ENCODE measurements at regions not wholly inside any gene's neighbourhood (a gene's known extent, or its start where the extent isn't known, plus 50 kb on each side); places are given as distances from the start of the nearest gene placed in this dataset.

GRCh38 chr5:124371111-124371706 lies 375.2 kb downstream of the ZNF608 start:
- Histone ChIP-seq H2AFZ (ENCODE audit: insufficient read depth, low read depth, low read length, poor library complexity, severe bottlenecking) (no peak overlapping the region), H3K27ac (ENCODE audit: low read length in 2 of 2) (no peak overlapping the region), H3K9ac (ENCODE audit: low read length) (no peak overlapping the region), H3K4me3 (ENCODE audit: control extremely low read depth in 1 of 5, extremely low read depth in 1 of 5, insufficient read depth in 1 of 5, low read depth in 2 of 5, low read length in 4 of 5) (no peak overlapping the region), H4K20me1 (ENCODE audit: control insufficient read depth, insufficient read depth, low read length, poor library complexity, severe bottlenecking) (no peaks in the 10 kb centered on the region), H3K79me2 (ENCODE audit: control insufficient read depth, insufficient read depth, low read length) (no peaks in the 10 kb centered on the region), H3K36me3 (replicated peaks in 1 of 2; ENCODE audit: control extremely low read depth in 1 of 2, control insufficient read depth in 1 of 2, extremely low read depth in 1 of 2, insufficient read depth in 2 of 2, low read length in 1 of 2) (no peaks in the 10 kb centered on the region), H3K9me3 (ENCODE audit: control extremely low read depth in 1 of 3, control insufficient read depth in 2 of 3, insufficient read depth in 1 of 3, low read length in 2 of 3) (no peaks in the 10 kb centered on the region), H3K4me1 (ENCODE audit: control insufficient read depth in 2 of 2, insufficient read depth in 2 of 2, low read length in 2 of 2) (no peaks in the 10 kb centered on the region), H3K4me2 (replicated peaks; ENCODE audit: low read depth, low read length, poor library complexity, severe bottlenecking) (no peak overlapping the region), H3K27me3 (replicated peaks in 1 of 4; ENCODE audit: control extremely low read depth in 1 of 4, control insufficient read depth in 3 of 4, insufficient read depth in 4 of 4, low read length in 3 of 4) (no peaks in the 10 kb centered on the region)
- ChIA-PET POLR2A (no interaction called here), CTCF (no interaction called here)
- no peak overlapping the region for H3K27ac Mint-ChIP-seq
- no peak for DNase-seq
- H3K4me1 Mint-ChIP-seq, result no peaks in the 10 kb centered on the region
- peaks cover 6% of the 10 kb centered on the region for H3K9me3 Mint-ChIP-seq (ENCODE audit: insufficient read depth)
- TF ChIP-seq CTCF (IDR thresholded peaks at IDR 0.05) (no peak), EZH2 (IDR thresholded peaks at IDR 0.05; ENCODE audit: borderline replicate concordance, insufficient read depth, low read depth, low read length, poor library complexity, severe bottlenecking) (no peak)
- H3K4me3 Mint-ChIP-seq, result no peak overlapping the region
- H3K27me3 Mint-ChIP-seq, result no peaks in the 10 kb centered on the region
- no peak for ATAC-seq (ENCODE audit: low read depth)
- intact Hi-C loops (cut with micrococcal nuclease), result no loop called here
- 100% methylated on average over 1 of the region's 4 CpGs for WGBS (ENCODE audit: insufficient coverage)

GRCh38 chr5:124370601-124371000 lies 375.8 kb downstream of the ZNF608 start:
- Mint-ChIP-seq H3K9me3 (ENCODE audit: insufficient read depth) (peaks cover 5% of the 10 kb centered on the region), H3K4me1 (no peaks in the 10 kb centered on the region), H3K4me3 (no peak overlapping the region), H3K27me3 (no peaks in the 10 kb centered on the region), H3K27ac (no peak overlapping the region)
- Histone ChIP-seq H3K9ac (ENCODE audit: low read length) (no peak overlapping the region), H4K20me1 (ENCODE audit: control insufficient read depth, insufficient read depth, low read length, poor library complexity, severe bottlenecking) (no peaks in the 10 kb centered on the region), H3K4me3 (ENCODE audit: control extremely low read depth in 1 of 5, extremely low read depth in 1 of 5, insufficient read depth in 1 of 5, low read depth in 2 of 5, low read length in 4 of 5) (no peak overlapping the region), H3K27ac (ENCODE audit: low read length in 2 of 2) (no peak overlapping the region), H3K4me2 (replicated peaks; ENCODE audit: low read depth, low read length, poor library complexity, severe bottlenecking) (no peak overlapping the region), H3K27me3 (replicated peaks in 1 of 4; ENCODE audit: control extremely low read depth in 1 of 4, control insufficient read depth in 3 of 4, insufficient read depth in 4 of 4, low read length in 3 of 4) (no peaks in the 10 kb centered on the region), H3K9me3 (ENCODE audit: control extremely low read depth in 1 of 3, control insufficient read depth in 2 of 3, insufficient read depth in 1 of 3, low read length in 2 of 3) (no peaks in the 10 kb centered on the region), H3K4me1 (ENCODE audit: control insufficient read depth in 2 of 2, insufficient read depth in 2 of 2, low read length in 2 of 2) (no peaks in the 10 kb centered on the region), H2AFZ (ENCODE audit: insufficient read depth, low read depth, low read length, poor library complexity, severe bottlenecking) (no peak overlapping the region), H3K79me2 (ENCODE audit: control insufficient read depth, insufficient read depth, low read length) (no peaks in the 10 kb centered on the region), H3K36me3 (replicated peaks in 1 of 2; ENCODE audit: control extremely low read depth in 1 of 2, control insufficient read depth in 1 of 2, extremely low read depth in 1 of 2, insufficient read depth in 2 of 2, low read length in 1 of 2) (no peaks in the 10 kb centered on the region)
- ATAC-seq (ENCODE audit: low read depth), result no peak
- ChIA-PET CTCF (no interaction called here), POLR2A (no interaction called here)
- DNase-seq, result no peak
- no peak for TF ChIP-seq CTCF (IDR thresholded peaks at IDR 0.05)
- TF ChIP-seq EZH2 (IDR thresholded peaks at IDR 0.05; ENCODE audit: borderline replicate concordance, insufficient read depth, low read depth, low read length, poor library complexity, severe bottlenecking), result no peak
- intact Hi-C loops (cut with micrococcal nuclease), result no loop called here
